ENCODE measurements at regions not wholly inside any gene's neighbourhood (a gene's known extent, or its start where the extent isn't known, plus 50 kb on each side); places are given as distances from the start of the nearest gene placed in this dataset.

GRCh38 chr13:44812818-44813217, 176.5 kb downstream of the NUFIP1 start:
- DNase-seq (ENCODE audit: low spot score): no peak
- H3K27ac ChIP-seq (replicated peaks; ENCODE audit: low read length): no peak overlapping the region
- no CpG with 5 or more reads among the region's 3 CpGs for WGBS, 2 donors (ENCODE audit: extremely low coverage in 2 of 2, insufficient read length in 2 of 2, insufficient replicate concordance in 1 of 2)

DNA sequence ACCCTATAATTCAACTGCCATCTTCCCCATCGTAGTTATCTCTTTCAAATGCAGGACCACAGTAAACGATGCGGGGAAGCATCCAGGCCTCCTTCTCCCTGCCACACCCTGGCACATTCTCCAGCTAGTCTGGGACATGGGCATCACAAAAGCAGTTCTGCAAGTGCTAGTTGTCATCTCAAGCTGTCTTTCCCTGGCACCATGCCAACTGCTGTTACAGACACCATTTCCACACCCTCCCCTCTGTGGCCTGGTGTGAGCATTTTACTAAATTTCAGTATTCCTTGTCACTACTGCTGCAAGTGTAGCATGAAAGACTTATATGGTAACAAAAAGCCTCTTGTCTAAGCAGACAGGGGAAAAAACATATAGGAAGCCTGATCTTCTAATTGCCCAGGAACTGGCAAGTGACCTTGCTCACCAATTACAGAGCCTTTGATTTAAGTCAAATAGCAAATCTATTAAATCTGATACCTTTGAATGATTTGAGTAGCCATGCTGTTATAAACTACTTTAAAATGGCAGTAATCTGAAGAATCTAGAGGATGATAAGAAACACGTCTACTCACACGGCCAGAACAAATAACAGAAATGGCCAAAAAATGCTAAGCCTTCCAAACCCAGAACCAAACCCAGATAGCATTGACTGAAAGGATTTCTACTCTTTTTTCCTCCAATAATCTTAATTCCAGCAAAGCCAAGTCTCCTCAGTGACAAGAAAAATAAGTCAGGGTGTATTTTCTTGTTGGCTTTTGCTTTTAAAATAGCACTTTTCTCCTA, 179.0 kb downstream of the NUFIP1 start:
- no CpG with 5 or more reads among the region's 5 CpGs for WGBS, 2 donors (ENCODE audit: extremely low coverage in 2 of 2, insufficient read length in 2 of 2, insufficient replicate concordance in 1 of 2)
- no peak for DNase-seq (ENCODE audit: low spot score)

More at GRCh38 chr13:44812818-44813217, 176.5 kb downstream of the NUFIP1 start:
- no peak overlapping the region for H3K4me2 ChIP-seq (ENCODE audit: insufficient read depth, low read length, poor library complexity, severe bottlenecking)
- H3K4me1 ChIP-seq (ENCODE audit: control insufficient read depth in 2 of 2, insufficient read depth in 1 of 2, low read depth in 1 of 2, low read length in 2 of 2): peaks cover 3 to 11% of the 10 kb centered on the region in 2 donors
- no peak overlapping the region for H2BK12ac ChIP-seq (ENCODE audit: low read length)
- no peak overlapping the region for H4K8ac ChIP-seq (ENCODE audit: low read depth, low read length)
- H3K36me3 ChIP-seq (replicated peaks in 1 of 2; ENCODE audit: control insufficient read depth in 2 of 2, insufficient read depth in 2 of 2, low read length in 2 of 2): no peaks in the 10 kb centered on the region
- no peak overlapping the region for H2AK5ac ChIP-seq (ENCODE audit: low read depth, low read length)
- no peak overlapping the region for H2BK5ac ChIP-seq (ENCODE audit: low read length)
- no peak overlapping the region for H3K14ac ChIP-seq (ENCODE audit: low read length)
- no peak overlapping the region for H2AFZ ChIP-seq (ENCODE audit: low read length)
- no peak overlapping the region for H2BK120ac ChIP-seq (ENCODE audit: low read depth, low read length)
- no peak overlapping the region for H3K18ac ChIP-seq (ENCODE audit: low read length)
- H3K9me3 ChIP-seq (replicated peaks in 1 of 2; ENCODE audit: control insufficient read depth in 2 of 2, insufficient read depth in 1 of 2, low read depth in 1 of 2, low read length in 2 of 2): no peaks in the 10 kb centered on the region
- H3K27me3 ChIP-seq (ENCODE audit: control insufficient read depth in 3 of 3, insufficient read depth in 3 of 3, low read depth in 1 of 3, low read length in 3 of 3): no peaks in the 10 kb centered on the region
- no peaks in the 10 kb centered on the region for H3K79me1 ChIP-seq (ENCODE audit: low read depth, low read length)
- no peak overlapping the region for H2BK15ac ChIP-seq (ENCODE audit: low read length)
- no peak overlapping the region for H4K91ac ChIP-seq (ENCODE audit: low read depth, low read length, poor library complexity)
- H3K9ac ChIP-seq (ENCODE audit: low read depth, low read length, poor library complexity): no peak overlapping the region
- H3K4ac ChIP-seq (ENCODE audit: low read length): no peak overlapping the region
- H3K23ac ChIP-seq (ENCODE audit: low read depth, low read length, poor library complexity): no peak overlapping the region
- H3K4me3 ChIP-seq (ENCODE audit: low read length in 2 of 2): no peak overlapping the region

DNA sequence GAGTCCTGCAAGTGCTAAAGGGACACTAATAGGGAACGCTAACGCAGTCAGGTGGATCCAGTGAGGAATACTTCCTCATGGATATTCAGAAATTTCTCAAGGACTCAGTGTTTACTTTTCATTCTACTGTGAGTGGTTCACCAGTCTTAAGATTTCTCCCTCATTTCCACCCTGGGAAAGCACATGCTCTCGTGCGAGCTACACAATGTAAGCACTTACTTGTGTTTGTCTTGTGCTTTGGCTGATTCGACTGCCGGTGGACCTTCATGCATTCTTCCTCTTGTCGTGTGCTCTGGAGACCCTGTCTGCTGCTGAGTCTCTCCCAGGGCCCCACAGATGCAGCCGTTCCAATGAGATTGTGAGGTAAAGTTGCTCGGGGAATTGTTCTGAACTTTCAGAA, 180.1 kb downstream of the NUFIP1 start:
- Histone ChIP-seq H3K27me3 (ENCODE audit: control insufficient read depth in 3 of 3, insufficient read depth in 3 of 3, low read depth in 1 of 3, low read length in 3 of 3) (peaks cover 0 to 4% (median 0%) of the 10 kb centered on the region in 3 experiments), H4K8ac (ENCODE audit: low read depth, low read length) (no peak overlapping the region), H2BK12ac (ENCODE audit: low read length) (no peak overlapping the region), H3K27ac (replicated peaks; ENCODE audit: low read length) (no peak overlapping the region), H3K79me1 (ENCODE audit: low read depth, low read length) (no peaks in the 10 kb centered on the region), H2AK5ac (ENCODE audit: low read depth, low read length) (no peak overlapping the region), H3K18ac (ENCODE audit: low read length) (no peak overlapping the region), H2BK5ac (ENCODE audit: low read length) (no peak overlapping the region), H3K4ac (ENCODE audit: low read length) (no peak overlapping the region), H4K91ac (ENCODE audit: low read depth, low read length, poor library complexity) (no peak overlapping the region), H2AFZ (ENCODE audit: low read length) (peak overlapping the region; percentile 44), H3K36me3 (replicated peaks in 1 of 2; ENCODE audit: control insufficient read depth in 2 of 2, insufficient read depth in 2 of 2, low read length in 2 of 2) (no peaks in the 10 kb centered on the region), H3K4me1 (ENCODE audit: control insufficient read depth in 2 of 2, insufficient read depth in 1 of 2, low read depth in 1 of 2, low read length in 2 of 2) (peaks cover 0 to 5% of the 10 kb centered on the region in 2 donors), H2BK120ac (ENCODE audit: low read depth, low read length) (no peak overlapping the region), H3K9ac (ENCODE audit: low read depth, low read length, poor library complexity) (no peak overlapping the region), H2BK15ac (ENCODE audit: low read length) (no peak overlapping the region), H3K4me3 (ENCODE audit: low read length in 2 of 2) (no peak overlapping the region), H3K4me2 (ENCODE audit: insufficient read depth, low read length, poor library complexity, severe bottlenecking) (no peak overlapping the region), H3K23ac (ENCODE audit: low read depth, low read length, poor library complexity) (no peak overlapping the region), H3K9me3 (replicated peaks in 1 of 2; ENCODE audit: control insufficient read depth in 2 of 2, insufficient read depth in 1 of 2, low read depth in 1 of 2, low read length in 2 of 2) (no peaks in the 10 kb centered on the region), H3K14ac (ENCODE audit: low read length) (no peak overlapping the region)
- no CpG with 5 or more reads among the region's 9 CpGs for WGBS, 2 donors (ENCODE audit: extremely low coverage in 2 of 2, insufficient read length in 2 of 2, insufficient replicate concordance in 1 of 2)
- no peak for DNase-seq (ENCODE audit: low spot score)

More for the DNA sequence above, 179.0 kb downstream of the NUFIP1 start:
- H3K79me1 ChIP-seq (ENCODE audit: low read depth, low read length): no peaks in the 10 kb centered on the region
- H3K36me3 ChIP-seq (replicated peaks in 1 of 2; ENCODE audit: control insufficient read depth in 2 of 2, insufficient read depth in 2 of 2, low read length in 2 of 2): no peaks in the 10 kb centered on the region
- H3K4me2 ChIP-seq (ENCODE audit: insufficient read depth, low read length, poor library complexity, severe bottlenecking): no peak overlapping the region
- no peak overlapping the region for H3K4ac ChIP-seq (ENCODE audit: low read length)
- H4K8ac ChIP-seq (ENCODE audit: low read depth, low read length): no peak overlapping the region
- no peak overlapping the region for H4K91ac ChIP-seq (ENCODE audit: low read depth, low read length, poor library complexity)
- H2BK15ac ChIP-seq (ENCODE audit: low read length): no peak overlapping the region
- no peak overlapping the region for H2AFZ ChIP-seq (ENCODE audit: low read length)
- no peak overlapping the region for H3K23ac ChIP-seq (ENCODE audit: low read depth, low read length, poor library complexity)
- H2BK5ac ChIP-seq (ENCODE audit: low read length): no peak overlapping the region
- peaks cover 0 to 4% (median 0%) of the 10 kb centered on the region in 3 experiments for H3K27me3 ChIP-seq (ENCODE audit: control insufficient read depth in 3 of 3, insufficient read depth in 3 of 3, low read depth in 1 of 3, low read length in 3 of 3)
- H3K14ac ChIP-seq (ENCODE audit: low read length): no peak overlapping the region
- H2BK12ac ChIP-seq (ENCODE audit: low read length): no peak overlapping the region
- no peak overlapping the region for H2BK120ac ChIP-seq (ENCODE audit: low read depth, low read length)
- H3K27ac ChIP-seq (replicated peaks; ENCODE audit: low read length): no peak overlapping the region
- H3K4me3 ChIP-seq (ENCODE audit: low read length in 2 of 2): no peak overlapping the region
- no peak overlapping the region for H2AK5ac ChIP-seq (ENCODE audit: low read depth, low read length)
- H3K4me1 ChIP-seq (ENCODE audit: control insufficient read depth in 2 of 2, insufficient read depth in 1 of 2, low read depth in 1 of 2, low read length in 2 of 2): peaks cover 0 to 6% of the 10 kb centered on the region in 2 donors
- no peak overlapping the region for H3K9ac ChIP-seq (ENCODE audit: low read depth, low read length, poor library complexity)
- H3K18ac ChIP-seq (ENCODE audit: low read length): no peak overlapping the region
- H3K9me3 ChIP-seq (replicated peaks in 1 of 2; ENCODE audit: control insufficient read depth in 2 of 2, insufficient read depth in 1 of 2, low read depth in 1 of 2, low read length in 2 of 2): no peaks in the 10 kb centered on the region

DNA sequence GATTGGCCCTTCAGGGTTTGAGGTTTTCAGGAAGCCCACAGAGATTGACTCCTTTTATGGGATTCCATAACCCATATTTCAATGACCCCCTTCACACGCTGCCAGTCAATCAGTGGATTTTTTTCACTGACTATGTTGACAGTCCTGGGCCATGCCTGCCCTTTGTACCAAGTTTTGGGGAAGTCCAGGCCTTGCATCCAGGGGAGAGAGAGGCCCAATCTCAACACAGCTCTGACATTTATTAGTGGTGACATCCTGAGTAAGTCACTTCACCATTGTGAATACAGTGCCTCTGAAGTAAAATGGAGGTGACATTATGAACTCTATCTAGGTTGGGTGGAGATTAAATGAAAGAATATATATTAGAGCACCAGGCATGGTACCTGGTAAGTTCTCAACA, 181.1 kb downstream of the NUFIP1 start:
- Histone ChIP-seq H3K4me3 (ENCODE audit: low read length in 2 of 2) (no peak overlapping the region), H3K9me3 (replicated peaks in 1 of 2; ENCODE audit: control insufficient read depth in 2 of 2, insufficient read depth in 1 of 2, low read depth in 1 of 2, low read length in 2 of 2) (no peaks in the 10 kb centered on the region), H3K4me1 (ENCODE audit: control insufficient read depth in 2 of 2, insufficient read depth in 1 of 2, low read depth in 1 of 2, low read length in 2 of 2) (peaks cover 0 to 5% of the 10 kb centered on the region in 2 donors), H4K8ac (ENCODE audit: low read depth, low read length) (no peak overlapping the region), H2BK120ac (ENCODE audit: low read depth, low read length) (no peak overlapping the region), H3K14ac (ENCODE audit: low read length) (no peak overlapping the region), H2AK5ac (ENCODE audit: low read depth, low read length) (no peak overlapping the region), H3K18ac (ENCODE audit: low read length) (no peak overlapping the region), H2BK12ac (ENCODE audit: low read length) (no peak overlapping the region), H3K23ac (ENCODE audit: low read depth, low read length, poor library complexity) (no peak overlapping the region), H3K27ac (replicated peaks; ENCODE audit: low read length) (no peak overlapping the region), H3K79me1 (ENCODE audit: low read depth, low read length) (no peaks in the 10 kb centered on the region), H3K27me3 (ENCODE audit: control insufficient read depth in 3 of 3, insufficient read depth in 3 of 3, low read depth in 1 of 3, low read length in 3 of 3) (peaks cover 0 to 4% (median 0%) of the 10 kb centered on the region in 3 experiments), H3K4me2 (ENCODE audit: insufficient read depth, low read length, poor library complexity, severe bottlenecking) (no peak overlapping the region), H2AFZ (ENCODE audit: low read length) (no peak overlapping the region), H2BK5ac (ENCODE audit: low read length) (no peak overlapping the region), H4K91ac (ENCODE audit: low read depth, low read length, poor library complexity) (no peak overlapping the region), H3K9ac (ENCODE audit: low read depth, low read length, poor library complexity) (no peak overlapping the region), H3K36me3 (replicated peaks in 1 of 2; ENCODE audit: control insufficient read depth in 2 of 2, insufficient read depth in 2 of 2, low read length in 2 of 2) (no peaks in the 10 kb centered on the region), H3K4ac (ENCODE audit: low read length) (no peak overlapping the region), H2BK15ac (ENCODE audit: low read length) (no peak overlapping the region)
- no peak for DNase-seq (ENCODE audit: low spot score)
- WGBS, 2 donors (ENCODE audit: extremely low coverage in 2 of 2, insufficient read length in 2 of 2, insufficient replicate concordance in 1 of 2): no CpG with 5 or more reads among the region's 1 CpG
